ENCODE measurements at regions not wholly inside any gene's neighbourhood (a gene's known extent, or its start where the extent isn't known, plus 50 kb on each side); places are given as distances from the start of the nearest gene placed in this dataset.

- no peaks in the 10 kb centered on the region for H3K9me3 Mint-ChIP-seq (ENCODE audit: insufficient read depth)
- H3K4me1 Mint-ChIP-seq (ENCODE audit: low read depth) = peaks cover 3% of the 10 kb centered on the region
- H3K27ac Mint-ChIP-seq = no peak overlapping the region
- peaks cover 2% of the 10 kb centered on the region for H3K27me3 Mint-ChIP-seq (ENCODE audit: low read depth)
- no peak overlapping the region for H3K4me3 Mint-ChIP-seq
- ATAC-seq = no peak
- CTCF ChIA-PET = interaction anchor here (3.0 kb wide), 1 partner anchor 64 kb away, joined by 8 read pairs; no protein-coding TSS in a partner anchor
- no peaks in the 10 kb centered on the region for H3K36me3 Mint-ChIP-seq (ENCODE audit: low read depth)
- DNase-seq = no peak
- POLR2A ChIA-PET = no interaction called here
Observed at GRCh38 chr11:86129740-86130540, 61.1 kb upstream of the PICALM start.

DNA sequence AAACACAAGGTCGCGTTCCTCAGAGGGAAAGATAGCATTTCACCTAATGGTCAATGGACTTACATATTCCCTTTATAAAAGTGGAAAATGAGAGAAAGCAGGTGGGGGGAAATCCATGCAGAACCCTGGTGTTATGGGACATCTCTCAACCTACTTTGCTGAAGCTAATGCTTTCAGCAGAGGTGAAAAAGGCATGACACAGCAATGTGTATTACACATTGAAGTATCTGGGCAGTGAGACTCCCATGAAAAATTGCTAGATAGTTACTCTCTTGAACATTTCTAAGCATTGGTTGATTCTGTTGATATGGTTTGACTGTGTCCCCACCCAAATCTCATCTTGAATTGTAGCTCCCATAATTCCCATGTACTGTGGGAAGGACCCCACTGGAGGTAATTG is 60.0 kb upstream of the PICALM start:
- POLR2A ChIA-PET = no interaction called here
- peaks cover 2% of the 10 kb centered on the region for H3K27me3 Mint-ChIP-seq (ENCODE audit: low read depth)
- H3K4me3 Mint-ChIP-seq = no peak overlapping the region
- ATAC-seq (no peak), DNase-seq (no peak)
- no peaks in the 10 kb centered on the region for H3K36me3 Mint-ChIP-seq (ENCODE audit: low read depth)
- H3K9me3 Mint-ChIP-seq (ENCODE audit: insufficient read depth) = no peaks in the 10 kb centered on the region
- peaks cover 8% of the 10 kb centered on the region for H3K4me1 Mint-ChIP-seq (ENCODE audit: low read depth)
- H3K27ac Mint-ChIP-seq = no peak overlapping the region
- CTCF ChIA-PET = interaction anchor here (1.0 to 3.0 kb wide), 2 partner anchors 9 to 65 kb away, joined by 4 to 8 read pairs; no protein-coding TSS in a partner anchor

DNA sequence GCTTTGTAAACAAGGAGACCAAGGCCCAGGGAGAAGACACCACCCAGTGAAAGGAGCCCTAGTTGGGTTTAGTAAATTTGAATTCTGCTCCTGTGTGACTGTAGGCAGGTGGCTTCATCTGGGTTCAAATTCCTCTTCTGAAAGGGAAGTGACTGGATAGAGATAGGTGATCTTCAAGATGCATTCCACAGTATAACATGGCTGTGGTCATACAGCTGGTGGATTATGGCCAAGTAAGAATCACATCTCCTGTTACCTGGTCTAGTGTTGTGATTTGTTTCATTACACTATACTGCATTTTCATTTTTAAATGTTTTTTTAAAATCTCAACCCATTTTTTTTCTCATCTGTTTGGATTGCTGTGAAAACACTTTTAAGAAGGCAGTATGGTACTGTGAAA is 58.0 kb upstream of the PICALM start:
- no peak for ATAC-seq
- H3K36me3 Mint-ChIP-seq (ENCODE audit: low read depth) = no peaks in the 10 kb centered on the region
- POLR2A ChIA-PET = no interaction called here

GRCh38 chr11:86124251-86125233 is 55.7 kb upstream of the PICALM start:
- POLR2A ChIA-PET = no interaction called here
- no peak overlapping the region for H3K4me3 Mint-ChIP-seq
- CTCF ChIA-PET = interaction anchor here (1.0 to 1.2 kb wide), 2 partner anchors 24 to 70 kb away, joined by 3 to 4 read pairs; no protein-coding TSS in a partner anchor
- H3K36me3 Mint-ChIP-seq (ENCODE audit: low read depth) = peaks cover 1% of the 10 kb centered on the region
- H3K9me3 Mint-ChIP-seq (ENCODE audit: insufficient read depth) = no peaks in the 10 kb centered on the region
- peaks cover 2% of the 10 kb centered on the region for H3K27me3 Mint-ChIP-seq (ENCODE audit: low read depth)
- H3K4me1 Mint-ChIP-seq (ENCODE audit: low read depth) = peaks cover 12% of the 10 kb centered on the region
- ATAC-seq (no peak), DNase-seq (no peak)
- H3K27ac Mint-ChIP-seq = no peak overlapping the region

More for the DNA sequence above, 58.0 kb upstream of the PICALM start:
- Mint-ChIP-seq H3K9me3 (ENCODE audit: insufficient read depth) (no peaks in the 10 kb centered on the region), H3K27me3 (ENCODE audit: low read depth) (peaks cover 2% of the 10 kb centered on the region), H3K27ac (no peak overlapping the region), H3K4me3 (no peak overlapping the region), H3K4me1 (ENCODE audit: low read depth) (peaks cover 12% of the 10 kb centered on the region)
- CTCF ChIA-PET = interaction anchor here (3.0 kb wide), 1 partner anchor 67 kb away, joined by 8 read pairs; no protein-coding TSS in a partner anchor
- DNase-seq = no peak

DNA sequence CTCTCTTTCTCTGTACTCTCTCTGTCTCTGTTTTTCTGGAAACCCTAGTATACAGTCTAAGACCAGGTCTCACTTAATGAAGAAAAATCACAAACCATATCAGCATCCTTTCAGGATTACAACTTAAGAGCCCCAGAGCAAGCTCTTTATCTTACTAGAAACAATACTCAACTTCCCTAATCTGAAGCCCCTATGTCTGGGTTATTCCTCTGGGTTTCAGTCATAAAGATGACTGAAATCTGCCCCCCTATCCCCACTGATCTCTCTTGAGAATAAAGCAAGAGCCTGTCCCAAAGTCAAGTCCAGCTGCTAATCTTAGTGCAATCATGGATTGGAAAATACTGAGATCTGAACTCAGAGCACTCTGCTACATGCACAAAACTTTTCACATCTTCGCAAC is 53.9 kb upstream of the PICALM start:
- H3K4me1 Mint-ChIP-seq (ENCODE audit: low read depth) = peaks cover 12% of the 10 kb centered on the region
- H3K36me3 Mint-ChIP-seq (ENCODE audit: low read depth) = peaks cover 1% of the 10 kb centered on the region
- no peak overlapping the region for H3K4me3 Mint-ChIP-seq
- peaks cover 2% of the 10 kb centered on the region for H3K27me3 Mint-ChIP-seq (ENCODE audit: low read depth)
- POLR2A ChIA-PET = no interaction called here
- CTCF ChIA-PET = no interaction called here
- DNase-seq = no peak
- H3K9me3 Mint-ChIP-seq (ENCODE audit: insufficient read depth) = no peaks in the 10 kb centered on the region
- H3K27ac Mint-ChIP-seq = no peak overlapping the region
- no peak for ATAC-seq

GRCh38 chr11:86120807-86121206 is 51.9 kb upstream of the PICALM start:
- ChIA-PET CTCF (no interaction called here), POLR2A (no interaction called here)
- H3K27me3 Mint-ChIP-seq (ENCODE audit: low read depth) = peaks cover 2% of the 10 kb centered on the region
- no peak overlapping the region for H3K4me3 Mint-ChIP-seq
- H3K4me1 Mint-ChIP-seq (ENCODE audit: low read depth) = peaks cover 29% of the 10 kb centered on the region
- no peaks in the 10 kb centered on the region for H3K9me3 Mint-ChIP-seq (ENCODE audit: insufficient read depth)
- DNase-seq (no peak), ATAC-seq (no peak)
- no peak overlapping the region for H3K27ac Mint-ChIP-seq
- peaks cover 1% of the 10 kb centered on the region for H3K36me3 Mint-ChIP-seq (ENCODE audit: low read depth)

DNA sequence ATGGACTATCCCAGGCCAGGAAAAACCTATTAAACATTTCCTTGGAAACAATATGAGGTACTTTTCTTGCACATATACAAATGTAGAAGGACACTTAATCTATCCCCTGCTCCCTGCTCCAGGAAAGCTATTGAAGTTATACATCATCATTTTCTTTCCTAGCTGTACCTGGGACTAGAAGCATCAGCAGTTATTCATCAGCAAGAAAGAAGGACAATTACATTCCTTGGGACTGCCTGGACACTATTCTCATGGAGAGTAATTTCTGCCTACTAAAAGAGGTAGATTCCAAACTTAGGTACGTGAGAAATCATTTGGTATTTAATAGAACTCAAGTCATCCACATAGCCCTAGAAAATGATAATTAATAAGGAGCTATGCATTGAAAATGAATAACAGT is 51.0 kb upstream of the PICALM start:
- Mint-ChIP-seq H3K27me3 (ENCODE audit: low read depth) (peaks cover 2% of the 10 kb centered on the region), H3K36me3 (ENCODE audit: low read depth) (peaks cover 1% of the 10 kb centered on the region), H3K4me1 (ENCODE audit: low read depth) (peaks cover 31% of the 10 kb centered on the region), H3K4me3 (no peak overlapping the region), H3K9me3 (ENCODE audit: insufficient read depth) (no peaks in the 10 kb centered on the region), H3K27ac (no peak overlapping the region)
- no peak for ATAC-seq
- no peak for DNase-seq
- POLR2A ChIA-PET = no interaction called here
- CTCF ChIA-PET = interaction anchor here (0.7 kb wide), 1 partner anchor 104 kb away, joined by 3 read pairs; no protein-coding TSS in a partner anchor

DNA sequence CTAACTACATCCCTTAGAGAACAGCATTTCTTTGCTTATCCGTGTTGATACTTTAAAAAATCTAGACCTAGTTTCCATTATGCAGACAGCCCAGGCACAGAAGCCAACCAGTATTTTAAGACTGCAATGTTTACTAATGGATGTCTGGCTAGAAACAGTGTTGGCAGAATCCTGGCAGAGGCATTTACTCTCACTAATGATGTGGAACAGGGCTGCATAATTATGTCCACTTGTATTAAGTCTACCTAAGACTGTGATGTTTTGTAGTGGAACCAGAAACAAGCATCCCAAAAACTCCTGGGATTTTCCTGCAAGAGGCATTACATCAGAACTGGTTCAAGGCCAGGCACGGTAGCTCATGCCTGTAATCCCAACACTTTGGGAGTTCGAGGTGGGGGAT is 50.2 kb upstream of the PICALM start:
- Mint-ChIP-seq H3K36me3 (ENCODE audit: low read depth) (peaks cover 1% of the 10 kb centered on the region), H3K27ac (no peak overlapping the region), H3K4me3 (no peak overlapping the region), H3K27me3 (ENCODE audit: low read depth) (peaks cover 2% of the 10 kb centered on the region), H3K9me3 (ENCODE audit: insufficient read depth) (no peaks in the 10 kb centered on the region), H3K4me1 (ENCODE audit: low read depth) (peaks cover 23% of the 10 kb centered on the region)
- ChIA-PET CTCF (interaction anchor here (1.2 kb wide), 1 partner anchor 77 kb away, joined by 3 read pairs; no protein-coding TSS in a partner anchor), POLR2A (no interaction called here)
- ATAC-seq (no peak), DNase-seq (no peak)
